ENCODE measurements at regions not wholly inside any gene's neighbourhood (a gene's known extent, or its start where the extent isn't known, plus 50 kb on each side); places are given as distances from the start of the nearest gene placed in this dataset.

- Histone ChIP-seq H3K27ac (ENCODE audit: extremely low read depth, low read depth, low read length) (no peak overlapping the region), H3K79me2 (ENCODE audit: control insufficient read depth, insufficient read depth, low read length) (no peaks in the 10 kb centered on the region), H3K9ac (ENCODE audit: insufficient read depth in 1 of 2, low read depth in 2 of 2, low read length in 2 of 2) (no peak overlapping the region), H3K27me3 (ENCODE audit: control insufficient read depth in 2 of 2, insufficient read depth in 2 of 2, low read length in 2 of 2) (peaks cover 32 to 87% of the 10 kb centered on the region in 2 experiments), H3K9me3 (replicated peaks; ENCODE audit: control insufficient read depth, insufficient read depth, low read depth, low read length) (no peaks in the 10 kb centered on the region), H3K4me2 (ENCODE audit: insufficient read depth, low read length) (no peak overlapping the region), H3K4me3 (no peak overlapping the region), H3K9me1 (ENCODE audit: control insufficient read depth, insufficient read depth, low read length) (no peaks in the 10 kb centered on the region), H3K36me3 (ENCODE audit: control insufficient read depth, insufficient read depth, low read length) (no peaks in the 10 kb centered on the region), H4K20me1 (replicated peaks; ENCODE audit: control insufficient read depth, insufficient read depth, low read length) (no peaks in the 10 kb centered on the region; the same call in 1 of the 2 replicates), H2AFZ (ENCODE audit: low read depth, low read length) (no peak overlapping the region), H3K4me1 (replicated peaks in 1 of 2; ENCODE audit: control insufficient read depth in 2 of 2, insufficient read depth in 2 of 2, low read length in 2 of 2) (no peaks in the 10 kb centered on the region)
- TF ChIP-seq POLR2B (IDR thresholded peaks at IDR 0.05; ENCODE audit: low read depth, partially characterized antibody) (no peak), PURB (CRISPR knock-in tag; IDR thresholded peaks at IDR 0.05; ENCODE audit: low read depth) (no peak), SIN3B (IDR thresholded peaks at IDR 0.05; ENCODE audit: low read depth) (no peak), ZNF316 (IDR thresholded peaks at IDR 0.05) (no peak), KLF6 (CRISPR knock-in tag; IDR thresholded peaks at IDR 0.05; ENCODE audit: borderline replicate concordance) (no peak), NCOA4 (IDR thresholded peaks at IDR 0.05; ENCODE audit: partially characterized antibody) (no peak)
- FAIRE-seq = no peak
- intact Hi-C loops (cut with micrococcal nuclease) = no loop called here
- POLR2A ChIA-PET = interaction anchor here (0.6 to 0.8 kb wide), 2 partner anchors 16 to 518 kb away, joined by 3 read pairs; no protein-coding TSS in a partner anchor
- in situ Hi-C loops (cut with MboI) = no loop called here
- no TSS peak for BruUV-seq (replicated peaks)
- no peak for DNase-seq (ENCODE audit: extremely low read depth in 1 of 4, low spot score in 3 of 4)
- 0% methylated on average over 7 of the region's 7 CpGs for WGBS (ENCODE audit: insufficient coverage, low coverage, missing lambda C conversion rate)
- CTCF ChIA-PET (ENCODE audit: low intra/inter-chr PET ratio) = interaction anchor here (1.1 kb wide), 1 partner anchor 9 kb away, joined by 3 read pairs; no protein-coding TSS in a partner anchor
- no peak for ATAC-seq
These were observed 174.3 kb downstream of the TTLL2 start for GRCh38 chr6:167499161-167499660.

GRCh38 chr6:167500961-167501360 lies 176.1 kb downstream of the TTLL2 start:
- H3K9me1 ChIP-seq (ENCODE audit: control insufficient read depth, insufficient read depth, low read length) = no peaks in the 10 kb centered on the region
- FAIRE-seq = no peak
- POLR2A ChIA-PET = interaction anchor here (0.6 kb wide), 2 partner anchors 16 to 489 kb away, joined by 4 read pairs; no protein-coding TSS in a partner anchor
- no peak for ATAC-seq
- peaks cover 32 to 79% of the 10 kb centered on the region in 2 experiments for H3K27me3 ChIP-seq (ENCODE audit: control insufficient read depth in 2 of 2, insufficient read depth in 2 of 2, low read length in 2 of 2)
- H3K9me3 ChIP-seq (replicated peaks; ENCODE audit: control insufficient read depth, insufficient read depth, low read depth, low read length) = no peaks in the 10 kb centered on the region
- no TSS peak for BruUV-seq (replicated peaks)
- H4K20me1 ChIP-seq (replicated peaks; ENCODE audit: control insufficient read depth, insufficient read depth, low read length) = no peaks in the 10 kb centered on the region; the same call in 1 of the 2 replicates
- H3K36me3 ChIP-seq (ENCODE audit: control insufficient read depth, insufficient read depth, low read length) = no peaks in the 10 kb centered on the region
- CTCF ChIA-PET (ENCODE audit: low intra/inter-chr PET ratio) = no interaction called here
- intact Hi-C loops (cut with micrococcal nuclease) (no loop called here), in situ Hi-C loops (cut with MboI) (no loop called here)
- H3K4me3 ChIP-seq = no peak overlapping the region
- 0% methylated on average over 8 of the region's 8 CpGs for WGBS (ENCODE audit: insufficient coverage, low coverage, missing lambda C conversion rate)
- no peak overlapping the region for H3K27ac ChIP-seq (ENCODE audit: extremely low read depth, low read depth, low read length)
- no peak overlapping the region for H3K4me2 ChIP-seq (ENCODE audit: insufficient read depth, low read length)
- no peak overlapping the region for H2AFZ ChIP-seq (ENCODE audit: low read depth, low read length)
- no peak for DNase-seq (ENCODE audit: extremely low read depth in 1 of 4, low spot score in 3 of 4)
- no peak overlapping the region for H3K9ac ChIP-seq (ENCODE audit: insufficient read depth in 1 of 2, low read depth in 2 of 2, low read length in 2 of 2)
- 0 out of 5 replicates have a peak, but pooled peaks cover 0 to 2% of the 10 kb centered on the region in 2 experiments for H3K4me1 ChIP-seq (replicated peaks in 1 of 2; ENCODE audit: control insufficient read depth in 2 of 2, insufficient read depth in 2 of 2, low read length in 2 of 2)
- H3K79me2 ChIP-seq (ENCODE audit: control insufficient read depth, insufficient read depth, low read length) = no peaks in the 10 kb centered on the region
- TF ChIP-seq THRA (IDR thresholded peaks at IDR 0.05) (no peak), ZNF655 (CRISPR knock-in tag; IDR thresholded peaks at IDR 0.05) (no peak), MEF2A (IDR thresholded peaks at IDR 0.05; ENCODE audit: control insufficient read depth, low read depth, low read length) (no peak), MLLT1 (IDR thresholded peaks at IDR 0.05) (no peak), ATF4 (CRISPR knock-in tag; IDR thresholded peaks at IDR 0.05) (no peak), ZNF146 (CRISPR knock-in tag; IDR thresholded peaks at IDR 0.05; ENCODE audit: unreplicated experiment) (no peak)
